ENCODE measurements at regions not wholly inside any gene's neighbourhood (a gene's known extent, or its start where the extent isn't known, plus 50 kb on each side); places are given as distances from the start of the nearest gene placed in this dataset.
A peak's percentile ranks its signal among the peaks of the same experiment; 100 is the strongest.
"Not testable (repeated sequence)": the region's sequence is repeated elsewhere in the genome, so short reads cannot be mapped to it uniquely, and the experiment has no call there.

DNA sequence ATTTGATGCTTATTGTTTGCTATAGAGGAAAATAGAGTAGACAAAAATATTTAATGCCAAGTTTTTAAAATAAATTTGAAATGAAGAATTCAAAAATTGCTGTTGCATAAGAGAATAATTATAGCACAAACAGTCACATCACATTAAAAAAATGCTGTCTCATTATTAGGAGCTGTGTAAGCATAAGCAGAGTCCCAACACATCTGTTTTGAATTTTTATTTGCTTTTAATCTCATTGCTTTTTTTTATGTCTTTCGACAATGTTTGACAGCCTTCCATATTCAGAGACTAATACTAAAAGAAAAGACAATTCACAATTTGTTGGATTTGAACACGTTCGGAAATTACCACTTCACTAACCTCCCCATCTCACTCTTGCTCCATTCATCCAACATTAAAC lies 143.5 kb downstream of the TFPI2 start:
- DNase-seq, result no peak

DNA sequence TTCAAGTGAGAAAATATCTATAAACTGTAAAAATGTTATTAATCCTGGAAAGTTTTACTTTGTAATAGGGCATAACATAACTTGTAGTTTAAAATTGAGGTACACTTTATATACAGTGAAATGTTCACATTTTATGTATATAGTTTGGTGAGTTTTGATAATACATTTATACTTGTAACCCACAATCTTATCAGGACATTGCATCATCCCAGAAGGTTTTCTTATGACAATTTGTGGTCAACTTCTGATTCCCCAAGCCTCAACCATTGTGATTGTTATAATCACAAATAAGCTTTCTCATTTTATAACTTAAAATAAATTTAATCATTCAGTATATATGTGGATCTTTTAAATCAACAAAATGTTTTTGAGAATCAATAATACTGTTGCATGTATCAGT lies 151.1 kb downstream of the TFPI2 start:
- DNase-seq, result no peak

DNA sequence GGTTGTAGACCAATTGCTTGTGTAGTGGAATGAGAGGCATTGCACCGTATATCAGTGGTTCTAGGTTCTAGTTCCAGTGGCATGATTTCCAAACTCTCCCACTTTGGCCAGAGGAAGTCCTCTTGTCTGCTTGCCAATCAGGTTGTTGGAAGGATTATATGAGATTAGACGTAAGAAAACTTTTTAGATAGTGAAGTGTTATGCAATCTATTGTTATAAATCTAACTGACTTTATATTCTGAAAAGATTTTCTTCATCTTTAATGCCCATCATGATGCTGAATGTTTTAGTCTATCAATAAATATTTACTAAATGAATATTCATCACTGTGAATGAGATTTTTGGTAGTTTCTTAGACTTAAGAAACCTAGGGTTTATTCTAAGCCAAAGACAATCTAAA lies 152.6 kb downstream of the TFPI2 start:
- no peak for DNase-seq

DNA sequence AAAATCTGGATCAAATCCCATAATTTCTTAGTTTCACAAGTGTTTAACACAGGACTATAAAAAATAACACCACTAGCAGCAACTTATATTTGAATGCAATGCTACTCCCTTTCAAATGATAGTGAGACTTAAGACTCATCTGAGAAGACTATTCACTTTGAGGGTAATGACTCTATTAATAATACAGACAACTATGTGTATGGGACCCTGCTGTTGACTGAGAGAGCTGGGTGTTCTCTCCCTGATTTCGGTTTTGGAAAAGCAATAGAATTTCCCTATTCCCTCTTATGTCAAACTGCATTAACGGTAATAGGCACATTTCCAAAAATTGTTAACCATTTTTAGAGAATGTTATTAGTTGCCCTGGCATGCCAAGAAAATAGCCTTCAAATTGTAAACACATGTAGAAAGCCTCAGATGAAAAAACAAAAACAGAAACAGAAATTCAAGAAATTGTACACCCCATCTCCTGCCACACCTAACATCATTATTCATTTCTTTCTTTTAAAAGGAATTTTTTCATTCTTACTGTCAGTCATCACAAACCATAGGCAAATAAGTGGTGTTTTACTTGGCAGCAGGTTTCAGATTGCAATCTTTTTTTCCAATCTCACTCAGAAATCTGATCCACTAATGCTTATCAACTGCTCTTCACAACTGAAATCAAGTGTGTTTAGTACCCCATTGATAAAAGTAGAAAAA lies 153.7 kb downstream of the TFPI2 start:
- no peak for DNase-seq

DNA sequence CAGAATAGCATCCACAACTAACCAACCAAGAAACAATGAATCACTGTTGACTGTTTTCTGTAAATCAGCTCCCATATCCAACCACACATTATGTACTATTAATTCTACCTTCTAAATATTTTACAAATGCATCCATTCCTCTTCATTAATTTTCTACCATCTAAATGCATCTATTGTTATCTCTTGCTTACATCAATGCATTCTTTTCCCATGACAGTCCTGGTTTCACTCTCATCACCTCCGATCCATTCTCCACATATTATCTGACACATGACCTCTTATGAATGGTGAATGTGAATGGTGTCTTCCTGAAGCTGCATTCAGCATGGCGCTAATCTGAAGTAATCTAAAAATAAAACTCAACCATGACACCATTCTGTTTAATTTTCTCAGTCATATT lies 153.8 kb upstream of the CALCR start:
- no peak for DNase-seq

DNA sequence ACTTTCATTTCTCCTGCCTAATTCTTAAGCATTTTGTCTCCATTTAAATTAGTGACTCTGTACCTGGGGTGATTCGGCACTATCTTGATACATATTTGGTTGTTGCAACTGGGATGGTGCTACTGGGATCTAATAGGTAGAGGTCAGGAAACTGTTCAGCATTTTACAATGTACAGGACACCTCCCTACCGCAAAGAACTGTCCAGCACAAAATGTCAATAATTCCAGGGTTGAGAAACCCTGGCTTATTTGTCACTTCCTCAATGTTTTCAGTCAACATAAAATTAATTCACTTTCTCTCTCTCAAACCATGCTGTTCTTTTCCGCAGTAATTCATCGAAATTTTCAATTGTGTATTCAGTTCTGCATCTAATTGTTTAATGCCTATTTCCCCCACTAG lies 151.4 kb upstream of the CALCR start:
- DNase-seq, result no peak

DNA sequence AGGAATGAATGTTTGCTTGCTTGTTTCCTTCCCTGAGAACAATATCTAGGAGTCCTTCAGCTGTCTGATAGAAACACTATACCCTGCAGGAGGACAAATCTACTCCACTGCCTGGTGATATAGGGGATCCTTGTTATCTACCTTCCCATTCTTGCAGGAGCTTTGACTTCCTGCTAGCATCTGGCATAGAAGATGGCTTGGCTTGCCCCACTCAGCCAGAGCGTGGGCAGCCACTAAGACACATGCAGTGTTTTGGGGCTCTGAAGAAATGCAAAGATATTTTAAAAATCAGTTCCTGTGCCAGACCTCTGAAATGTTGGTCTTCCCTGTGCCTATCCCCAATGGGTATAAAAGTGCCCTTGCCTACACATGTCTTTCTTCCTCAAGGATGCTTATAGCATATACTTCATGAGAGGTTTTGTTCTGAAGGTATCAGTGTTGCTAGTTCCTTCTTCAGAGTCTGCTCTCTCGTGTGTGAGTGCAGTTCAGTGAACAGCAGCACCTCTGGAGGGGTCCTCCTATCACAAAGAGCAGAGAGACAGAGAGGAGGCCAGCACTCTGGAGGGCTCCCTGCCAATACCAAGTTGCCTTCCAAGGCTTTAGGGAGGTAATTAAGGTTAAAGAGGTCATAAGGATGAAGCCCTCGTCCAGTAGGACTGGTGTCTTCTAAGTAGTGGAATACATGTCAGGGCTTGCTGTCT lies 149.1 kb upstream of the CALCR start:
- DNase-seq, result no peak

DNA sequence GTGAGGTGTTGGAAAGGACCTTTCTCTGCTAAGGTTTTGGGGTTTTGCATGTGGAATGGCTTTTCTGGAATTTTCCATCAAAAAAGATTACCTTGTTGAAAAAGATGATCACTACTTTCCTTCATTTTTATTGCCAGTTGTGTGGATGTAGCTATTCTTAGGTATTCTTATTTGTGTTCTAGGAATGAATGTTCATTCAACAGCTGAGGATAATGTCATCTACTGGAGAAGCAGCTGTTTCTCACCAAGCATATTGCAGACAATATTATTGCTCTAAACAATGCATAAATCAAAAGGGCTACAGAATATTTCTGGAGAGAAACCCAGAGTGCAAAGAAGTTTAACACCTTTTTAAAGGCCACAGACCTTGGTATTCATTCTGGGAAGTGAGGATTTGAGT lies 145.6 kb upstream of the CALCR start:
- DNase-seq, result no peak

DNA sequence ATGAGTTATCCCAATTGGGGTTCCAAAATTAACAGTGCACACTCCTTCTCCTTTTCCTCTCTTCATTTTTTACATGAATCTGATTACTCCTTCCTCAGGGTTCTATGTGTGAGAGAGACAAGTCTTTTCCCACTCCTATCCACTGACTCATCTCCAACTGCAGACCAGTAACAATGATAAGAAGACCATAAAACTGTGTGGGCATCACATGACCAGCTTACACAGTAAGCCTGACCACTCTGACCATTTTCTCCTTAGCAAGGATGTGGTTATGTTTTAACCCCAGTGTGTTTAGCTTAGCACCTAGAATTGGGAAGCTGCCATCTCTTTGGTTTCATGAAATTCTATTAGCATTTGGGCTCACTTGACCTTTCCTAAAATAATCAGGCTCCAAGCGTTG lies 145.0 kb upstream of the CALCR start:
- DNase-seq, result no peak

DNA sequence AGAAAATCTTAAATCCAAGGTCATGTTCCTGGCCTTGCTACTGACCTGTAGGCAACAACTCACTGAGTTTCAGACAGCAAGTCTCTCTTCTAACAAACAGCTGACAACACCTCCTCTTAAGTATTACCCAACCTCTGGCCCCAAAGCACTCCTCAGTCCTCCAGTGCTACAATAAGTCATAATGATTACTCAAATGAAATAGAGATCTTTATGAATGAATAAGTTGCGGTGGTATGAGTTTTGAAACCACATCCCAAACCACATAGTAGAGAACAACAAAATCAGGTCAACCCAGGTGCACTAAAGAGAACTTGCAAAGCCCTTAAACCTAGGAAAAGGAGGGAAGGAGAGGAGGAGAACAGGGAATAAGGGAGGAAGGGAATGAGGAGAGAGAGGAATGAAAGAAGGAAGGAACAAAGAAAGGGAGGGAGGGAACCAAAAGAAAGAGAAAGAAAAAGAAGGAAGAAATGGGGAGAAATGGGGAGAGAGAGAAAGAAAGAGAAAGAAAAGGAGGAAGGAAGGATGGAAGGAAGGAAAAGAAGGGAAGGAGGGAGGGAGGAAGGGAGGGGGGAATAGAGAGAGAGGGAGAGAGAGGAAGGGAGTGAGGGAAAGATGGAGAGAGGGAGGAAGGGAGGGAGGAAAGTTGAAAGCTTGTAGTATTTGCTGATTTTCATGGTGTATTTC lies 142.8 kb upstream of the CALCR start:
- DNase-seq, result no peak

DNA sequence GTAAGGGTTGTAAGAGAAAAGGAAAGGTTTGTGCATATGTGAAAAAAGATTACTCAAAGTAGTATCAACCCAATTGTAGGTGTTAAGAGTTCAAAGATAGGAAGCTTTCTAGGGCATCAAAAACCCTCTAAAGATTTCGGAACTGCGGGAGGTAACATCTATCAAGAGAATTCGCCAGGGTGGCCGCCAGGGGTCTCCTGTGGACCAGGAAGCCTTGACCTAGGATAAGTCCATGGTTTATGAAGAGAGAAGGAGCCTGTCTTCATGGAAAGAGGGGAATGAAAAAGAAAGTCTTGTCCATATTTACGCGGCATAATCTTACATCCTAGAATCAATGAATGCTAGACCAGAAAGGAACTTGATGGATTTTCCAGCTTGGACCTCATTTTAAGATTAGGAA lies 140.7 kb upstream of the CALCR start:
- peak; percentile 11 to 20 for DNase-seq

DNA sequence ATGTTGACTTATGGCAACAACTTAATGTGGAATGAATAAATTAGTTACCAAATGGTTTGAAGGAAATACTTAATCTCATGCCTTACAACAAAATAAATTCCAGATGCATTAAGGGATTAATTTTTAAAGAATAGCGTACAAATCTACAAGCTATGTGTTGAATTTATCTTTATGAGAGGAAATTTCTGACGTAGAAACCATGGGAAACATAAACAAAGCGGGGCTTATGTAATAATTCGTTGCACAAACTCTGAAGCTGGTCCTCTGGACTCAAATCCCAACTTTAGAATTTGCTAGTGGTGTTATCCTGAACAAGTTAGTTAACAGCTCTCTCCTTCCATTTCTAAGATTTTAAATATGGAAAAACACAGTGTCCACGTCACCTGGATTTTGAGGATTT lies 137.4 kb upstream of the CALCR start:
- no peak for DNase-seq

DNA sequence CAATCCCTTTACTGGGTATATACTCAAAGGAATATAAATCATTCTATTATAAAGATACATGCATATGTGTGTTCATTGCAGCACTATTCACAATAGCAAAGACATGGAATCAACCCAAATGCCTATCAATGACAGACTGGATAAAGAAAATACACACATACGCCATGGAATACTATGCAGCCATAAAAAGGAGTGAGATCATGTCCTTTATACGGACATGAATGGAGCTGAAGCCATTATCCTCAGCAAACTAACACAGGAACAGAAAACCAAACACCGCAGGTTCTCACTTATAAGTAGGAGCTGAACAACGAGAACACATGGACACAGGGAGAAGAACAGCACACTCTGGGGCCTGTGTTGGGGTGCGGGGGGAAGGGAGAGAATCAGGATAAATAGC lies 133.7 kb upstream of the CALCR start:
- not testable (repeated sequence) for DNase-seq

DNA sequence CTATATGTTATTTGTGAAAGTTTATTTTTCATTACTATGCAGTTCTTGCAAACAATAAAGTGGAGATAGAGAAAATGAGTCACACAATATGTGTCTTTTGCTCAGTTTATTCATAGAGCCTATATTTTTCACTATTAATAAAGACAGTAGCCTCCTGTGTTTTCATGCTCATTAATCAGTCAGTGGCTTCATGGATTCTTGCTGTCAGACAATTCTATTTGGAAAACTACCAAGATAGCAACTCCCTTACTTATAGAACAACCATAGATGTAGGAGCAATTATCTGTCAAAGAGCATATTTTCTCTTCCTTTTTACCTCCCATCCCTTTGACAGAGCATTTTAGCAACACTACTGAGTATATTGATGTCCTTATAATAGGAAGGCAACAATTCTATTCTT lies 132.7 kb upstream of the CALCR start:
- DNase-seq, result no peak

DNA sequence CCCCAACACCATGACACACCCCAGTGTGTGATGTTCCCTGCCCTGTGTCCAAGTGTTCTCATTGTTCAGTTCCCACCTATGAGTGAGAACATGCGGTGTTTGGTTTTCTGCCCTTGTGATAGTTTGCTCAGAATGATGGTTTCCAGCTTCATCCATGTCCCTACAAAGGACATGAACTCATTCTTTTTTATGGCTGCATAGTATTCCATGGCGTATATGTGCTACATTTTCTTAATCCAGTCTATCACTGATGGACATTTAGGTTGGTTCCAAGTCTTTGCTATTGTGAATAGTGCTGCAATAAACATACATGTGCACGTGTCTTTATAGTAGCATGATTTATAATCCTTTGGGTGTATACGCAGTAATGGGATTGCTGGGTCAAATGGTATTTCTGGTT lies 131.6 kb upstream of the CALCR start:
- not testable (repeated sequence) for DNase-seq

DNA sequence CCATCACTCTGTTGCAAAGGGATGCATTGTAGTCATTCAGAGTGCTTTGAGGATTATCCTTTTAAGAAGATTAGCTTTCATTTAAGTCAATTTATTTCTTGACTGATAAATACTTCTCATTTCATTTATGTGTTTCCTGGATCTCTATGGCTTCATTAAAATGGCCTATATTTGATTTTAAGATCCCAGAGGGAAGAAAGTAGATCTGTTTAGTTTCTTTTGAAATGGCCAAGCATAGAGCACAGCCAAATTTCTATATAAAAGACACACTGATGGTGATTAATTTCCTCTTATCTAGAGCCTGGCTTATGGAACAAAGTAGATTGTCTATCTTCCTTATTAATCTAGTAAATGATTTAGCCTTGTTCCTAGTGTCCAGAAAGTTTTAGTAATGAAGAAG lies 129.7 kb upstream of the CALCR start:
- DNase-seq, result no peak

DNA sequence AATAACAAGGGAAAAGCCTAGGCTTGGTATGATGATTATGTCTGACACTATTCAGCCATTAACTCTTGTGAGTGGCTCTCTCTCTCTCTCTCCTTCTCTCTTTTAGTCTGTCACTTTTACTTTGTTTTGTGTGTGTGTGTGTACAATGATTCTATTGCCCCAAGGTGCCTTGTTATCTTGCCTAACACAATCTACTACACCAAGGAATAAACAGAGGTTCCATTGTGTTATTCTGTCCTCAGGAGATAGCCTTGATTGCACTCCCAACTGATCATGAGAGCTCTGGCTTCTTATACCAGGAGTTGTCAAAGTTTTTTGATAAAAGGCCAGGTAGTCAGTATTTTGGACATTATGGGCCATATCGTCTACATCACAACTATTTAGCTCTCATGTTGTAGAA lies 123.4 kb upstream of the CALCR start:
- DNase-seq, result no peak

DNA sequence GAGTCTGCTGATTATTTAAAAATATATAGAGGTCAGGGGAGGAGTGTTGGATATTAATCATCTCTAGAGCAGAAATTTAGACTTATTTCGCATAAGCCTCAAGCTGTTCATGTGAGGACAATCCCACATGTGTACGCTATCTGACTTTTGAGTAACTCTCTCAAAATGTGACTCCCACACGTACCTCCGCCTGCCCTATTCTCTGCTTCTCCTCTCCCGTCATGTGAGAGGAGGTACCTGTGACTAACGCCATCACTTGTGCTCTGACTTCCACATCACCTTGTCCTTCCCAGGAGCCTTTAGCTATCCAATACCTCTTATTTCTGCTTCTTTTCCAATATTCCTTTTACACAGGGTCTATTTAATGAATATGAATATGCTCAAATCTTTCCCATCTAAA lies 119.3 kb upstream of the CALCR start:
- no peak for DNase-seq

DNA sequence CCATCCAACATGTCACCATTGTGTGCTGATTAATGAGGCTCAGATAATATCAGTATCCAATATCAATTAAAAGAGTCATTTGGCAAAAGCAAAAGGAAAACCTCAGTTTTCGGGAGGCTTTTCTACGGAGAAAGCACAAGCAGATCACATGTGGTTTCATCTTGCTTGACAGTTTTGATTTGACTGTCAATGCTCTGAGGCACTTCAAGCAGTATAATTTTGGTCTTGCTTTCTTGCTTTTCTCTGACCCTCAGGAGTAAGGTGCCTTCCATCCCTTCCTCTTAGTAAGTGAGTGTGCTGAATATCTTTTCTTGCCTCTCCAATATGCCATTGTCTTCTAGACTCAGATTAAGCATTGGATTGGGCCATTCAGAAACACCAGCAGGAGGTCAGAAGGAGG lies 115.5 kb upstream of the CALCR start:
- no peak for DNase-seq

DNA sequence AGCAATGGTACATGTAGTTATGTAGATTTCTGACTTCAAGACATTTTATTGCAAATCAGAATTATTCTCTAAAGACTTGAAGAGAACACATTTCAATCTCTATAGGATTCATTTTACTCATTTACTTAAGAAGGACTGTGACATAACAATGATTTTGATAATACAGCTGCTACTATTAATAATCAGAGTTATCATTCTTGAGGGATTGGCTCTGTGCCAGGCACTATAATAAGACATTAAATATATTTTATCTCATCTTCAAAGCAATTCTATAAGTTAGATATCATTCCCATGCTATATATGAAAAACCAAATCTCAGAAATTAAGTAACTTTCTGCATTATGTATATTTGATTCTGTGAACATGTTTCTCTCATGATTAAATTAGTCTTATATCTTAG lies 103.7 kb upstream of the CALCR start:
- no peak for DNase-seq

DNA sequence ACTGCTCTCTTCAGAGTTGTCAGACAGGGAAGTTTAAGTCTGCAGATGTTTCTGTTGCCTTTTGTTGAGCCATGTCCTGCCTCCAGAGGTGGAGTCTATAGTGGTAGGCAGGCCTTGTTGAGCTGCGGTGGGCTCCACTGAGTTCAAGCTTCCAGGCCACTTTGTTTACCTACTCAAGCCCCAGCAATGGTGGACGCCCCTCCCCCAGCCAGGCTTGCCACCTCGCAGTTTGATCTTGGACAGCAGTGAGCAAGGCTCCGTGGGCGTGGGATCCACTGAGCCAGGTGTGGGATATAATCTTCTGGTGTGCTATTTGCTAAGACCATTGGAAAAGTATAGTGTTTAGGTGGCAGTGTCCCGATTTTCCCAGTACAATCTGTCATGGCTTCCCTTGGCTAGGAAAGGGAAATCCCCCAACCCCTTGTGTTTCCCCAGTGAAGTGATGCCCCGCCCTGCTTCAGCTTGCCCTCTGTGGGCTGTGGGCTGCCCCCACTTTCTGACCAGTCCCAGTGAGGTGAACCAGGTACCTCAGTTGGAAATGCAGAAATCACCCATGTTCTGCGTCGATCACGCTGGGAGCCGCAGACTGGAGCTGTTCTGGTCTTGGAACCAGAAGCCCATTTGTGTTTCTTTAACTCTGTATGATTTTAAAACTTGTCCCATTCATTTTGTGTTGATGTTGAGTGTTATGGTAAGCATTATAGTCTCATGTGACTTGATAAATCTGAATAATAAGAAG lies 89.2 kb upstream of the CALCR start:
- DNase-seq, result no peak

DNA sequence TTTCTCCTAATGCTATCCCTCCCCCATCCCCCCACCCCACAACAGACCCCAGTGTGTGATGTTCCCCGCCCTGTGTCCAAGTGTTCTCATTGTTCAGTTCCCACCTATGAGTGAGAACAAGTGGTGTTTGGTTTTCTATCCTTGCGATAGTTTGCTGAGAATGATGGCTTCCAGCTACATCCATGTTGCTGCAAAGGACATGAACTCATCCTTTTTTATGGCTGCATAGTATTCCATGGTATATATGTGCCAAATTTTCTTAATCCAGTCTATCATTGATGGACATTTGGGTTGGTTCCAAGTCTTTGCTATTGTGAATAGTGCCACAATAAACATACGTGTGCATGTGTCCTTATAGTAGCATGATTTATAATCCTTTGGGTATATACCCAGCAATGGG lies 83.6 kb upstream of the CALCR start:
- DNase-seq, result not testable (repeated sequence)
